IMR-90 (cell line): ENCODE measurements at regions not wholly inside any gene's neighbourhood (a gene's known extent, or its start where the extent isn't known, plus 50 kb on each side); places are given as distances from the start of the nearest gene placed in this dataset.

Experiments
- ATAC-seq: fragments of 200-7000 bp; cut with Tn5 transposase; 2 replicates; pipeline ENCODE4 v1.9.1; 2020; ENCODE audit warnings: low read depth, mild to moderate bottlenecking, moderate library complexity
- BruUV-seq: library from RNA; stranded (reverse); fragments of 400-500 nt; replicated peaks from 2 replicates; lab custom pipeline; 2021; lab: Mats Ljungman, UMichigan
- CTCF ChIA-PET: fragments of 300-600 bp; formaldehyde crosslinking; extraction: SDS; loops from one replicate; lab custom pipeline; 2021; ENCODE audit warnings: antibody characterized with exemption; lab: Yijun Ruan, JAX
- POLR2A ChIA-PET: fragments of 300-600 bp; sonication (Branson Sonifier 250); formaldehyde crosslinking; loops from one replicate; lab custom pipeline; 2022; ENCODE audit warnings: antibody characterized with exemption; ENCODE audit not compliant: unreplicated experiment; lab: Charles Lee
- DNase-seq: peaks from one replicate; pipeline ENCODE4 v3.0.0; 2013
- H2AFZ ChIP-seq: replicated peaks from 2 replicates; pipeline ENCODE3; 2013; ENCODE audit warnings: low read length, mild to moderate bottlenecking; ENCODE audit not compliant: poor library complexity
- H2AK5ac ChIP-seq: 2 replicates; pipeline ENCODE4 v1.6.1; 2013; ENCODE audit warnings: low read depth, low read length, inconsistent platforms
- H2AK9ac ChIP-seq: replicated peaks from 2 replicates; pipeline ENCODE3; 2013; ENCODE audit warnings: mild to moderate bottlenecking, low read depth, low read length, moderate library complexity; ENCODE audit not compliant: poor library complexity
- H2BK120ac ChIP-seq: 2 replicates; pipeline ENCODE4 v1.6.1; 2013; ENCODE audit warnings: low read depth, low read length, inconsistent platforms
- H2BK15ac ChIP-seq: 3 replicates; pipeline ENCODE4 v1.6.1; 2013; ENCODE audit warnings: low read depth, low read length, inconsistent platforms
- H2BK20ac ChIP-seq: 2 replicates; pipeline ENCODE4 v1.6.1; 2013; ENCODE audit warnings: low read depth, mild to moderate bottlenecking, inconsistent platforms, low read length, moderate library complexity
- H2BK5ac ChIP-seq: 2 replicates; pipeline ENCODE4 v1.6.1; 2013; ENCODE audit warnings: mild to moderate bottlenecking, low read depth, low read length, inconsistent platforms; ENCODE audit not compliant: poor library complexity, severe bottlenecking
- H3K14ac ChIP-seq: replicated peaks from 2 replicates; pipeline ENCODE4 v1.6.1; 2013; ENCODE audit warnings: low read depth, low read length, inconsistent platforms
- H3K18ac ChIP-seq: 2 replicates; pipeline ENCODE4 v1.6.1; 2013; ENCODE audit warnings: low read depth, low read length, control low read depth
- H3K23ac ChIP-seq: 2 replicates; pipeline ENCODE4 v1.6.1; 2013; ENCODE audit warnings: low read depth, low read length, inconsistent platforms
- H3K27ac ChIP-seq: 2 replicates; pipeline ENCODE4 v1.5.1; 2013; ENCODE audit warnings: mild to moderate bottlenecking, control low read depth, low read length; ENCODE audit not compliant: insufficient read depth
- H3K27me3 ChIP-seq: 2 replicates; pipeline ENCODE4 v1.6.1; 2013; ENCODE audit warnings: low read length; ENCODE audit not compliant: control insufficient read depth, insufficient read depth
- H3K36me3 ChIP-seq: 2 replicates; pipeline ENCODE4 v1.6.1; 2013; ENCODE audit warnings: low read length, mixed read lengths; ENCODE audit not compliant: control insufficient read depth, insufficient read depth
- H3K4ac ChIP-seq: 2 replicates; pipeline ENCODE4 v1.6.1; 2013; ENCODE audit warnings: low read depth, low read length, inconsistent platforms
- H3K4me1 ChIP-seq: 2 replicates; pipeline ENCODE4 v1.6.1; 2013; ENCODE audit warnings: low read length, mixed read lengths; ENCODE audit not compliant: control insufficient read depth, insufficient read depth
- H3K4me2 ChIP-seq: 2 replicates; pipeline ENCODE4 v1.6.1; 2013; ENCODE audit warnings: low read depth, mild to moderate bottlenecking, control low read depth, low read length, moderate library complexity
- H3K4me3 ChIP-seq: 2 replicates; pipeline ENCODE4 v1.5.1; 2013; ENCODE audit warnings: low read depth, mild to moderate bottlenecking, control low read depth, low read length, moderate library complexity; ENCODE audit not compliant: insufficient read depth
- H3K56ac ChIP-seq: 2 replicates; pipeline ENCODE4 v1.6.1; 2013; ENCODE audit warnings: low read length, inconsistent platforms; ENCODE audit not compliant: insufficient read depth; ENCODE audit errors: extremely low read depth
- H3K79me1 ChIP-seq, 2 experiments: 2 replicates each; pipeline ENCODE4 v1.6.1; 2013; ENCODE audit warnings: low read length in 2 of 2, inconsistent platforms in 1 of 2, low read depth in 1 of 2
- H3K9ac ChIP-seq: 2 replicates; pipeline ENCODE4 v1.6.1; 2013; ENCODE audit warnings: low read depth, low read length, control low read depth
- H3K9me1 ChIP-seq: 2 replicates; pipeline ENCODE4 v1.6.1; 2013; ENCODE audit warnings: low read length, inconsistent platforms; ENCODE audit not compliant: insufficient read depth
- H3K9me3 ChIP-seq: 2 replicates; pipeline ENCODE4 v1.6.1; 2013; ENCODE audit warnings: low read length; ENCODE audit not compliant: control insufficient read depth, insufficient read depth
- H4K20me1 ChIP-seq: 2 replicates; pipeline ENCODE4 v1.6.1; 2013; ENCODE audit warnings: low read length, inconsistent platforms; ENCODE audit not compliant: insufficient read depth
- H4K5ac ChIP-seq: 2 replicates; pipeline ENCODE4 v1.6.1; 2013; ENCODE audit warnings: mild to moderate bottlenecking, low read depth, low read length, control low read depth
- H4K8ac ChIP-seq, 2 experiments: 2 replicates each; pipeline ENCODE4 v1.6.1; 2013; ENCODE audit warnings: low read depth in 2 of 2, low read length in 2 of 2, control low read depth in 1 of 2, inconsistent platforms in 1 of 2
- H4K91ac ChIP-seq: 2 replicates; pipeline ENCODE4 v1.6.1; 2013; ENCODE audit warnings: low read depth, low read length, inconsistent platforms; ENCODE audit not compliant: insufficient read depth
- BHLHE40 ChIP-seq: fragments of 150-350 bp; IDR thresholded peaks from 2 replicates; pipeline ENCODE4 v1.6.1; 2016; ENCODE audit warnings: mild to moderate bottlenecking, low read depth, low read length
- CEBPB ChIP-seq: IDR thresholded peaks from 2 replicates; pipeline ENCODE4 v1.6.1; 2012; ENCODE audit warnings: low read depth, low read length, improper control_type of control experiment
- CHD1 ChIP-seq: IDR thresholded peaks from 2 replicates; pipeline ENCODE4 v1.6.1; 2012; ENCODE audit warnings: low read depth, low read length, improper control_type of control experiment
- FOS ChIP-seq: fragments of 150-350 bp; IDR thresholded peaks from 2 replicates; pipeline ENCODE4 v1.6.1; 2016; ENCODE audit warnings: low read depth, low read length
- MAZ ChIP-seq: IDR thresholded peaks from 2 replicates; pipeline ENCODE4 v1.6.1; 2012; ENCODE audit warnings: low read depth, mild to moderate bottlenecking, low read length, improper control_type of control experiment, moderate library complexity, borderline replicate concordance
- NFE2L2 ChIP-seq: fragments of 150-350 bp; IDR thresholded peaks from 2 replicates; pipeline ENCODE4 v1.6.1; 2016; ENCODE audit warnings: low read depth, mild to moderate bottlenecking, low read length
- POLR2A ChIP-seq: IDR thresholded peaks from 2 replicates; pipeline ENCODE4 v1.6.1; 2012; ENCODE audit warnings: mild to moderate bottlenecking, low read depth, low read length
- RCOR1 ChIP-seq: IDR thresholded peaks from 2 replicates; pipeline ENCODE4 v1.6.1; 2012; ENCODE audit warnings: mild to moderate bottlenecking, low read length, improper control_type of control experiment; ENCODE audit not compliant: insufficient replicate concordance
- RFX5 ChIP-seq: IDR thresholded peaks from 2 replicates; pipeline ENCODE4 v1.8.0; 2012; ENCODE audit warnings: low read depth, mild to moderate bottlenecking, low read length, moderate library complexity
- SMC3 ChIP-seq: fragments of 150-350 bp; IDR thresholded peaks from 2 replicates; pipeline ENCODE4 v1.6.1; 2016; ENCODE audit warnings: low read depth, mild to moderate bottlenecking, antibody characterized with exemption, low read length, moderate library complexity
- WGBS, 2 experiments: methylation state at CpG; one replicate each; pipeline versions ENCODE4 v1.1.5 to v1.1.7; 2013; ENCODE audit warnings: missing lambda C conversion rate in 2 of 2; ENCODE audit not compliant: insufficient read length in 1 of 2; ENCODE audit errors: extremely low coverage in 2 of 2; 5-methylcytosine and 5-hydroxymethylcytosine counted together
- dilution Hi-C: fragments of 300-500 bp; cut with HindIII; formaldehyde crosslinking; loops from one replicate; pipeline ENCODE4 v1.14.3; 2018; ENCODE audit warnings: low sequenced_read_pairs; ENCODE audit not compliant: unreplicated experiment
- in situ Hi-C: fragments of 300-500 bp; cut with MboI; formaldehyde crosslinking; loops from 3 replicates; pipeline ENCODE4 v1.14.3; 2019; ENCODE audit warnings: low sequenced_read_pairs, inconsistent platforms, mixed read lengths
- intact Hi-C: fragments of 100-400 bp; cut with micrococcal nuclease; formaldehyde crosslinking; loops from 2 replicates; pipeline ENCODE4 v1.10.0; 2022
- TF ChIP-seq, protein P1 (sequence below): conservative IDR thresholded peaks from 2 replicates; pipeline ENCODE4 v1.5.1; 2012; ENCODE audit warnings: mild to moderate bottlenecking, low read depth, low read length, improper control_type of control experiment

DNA sequence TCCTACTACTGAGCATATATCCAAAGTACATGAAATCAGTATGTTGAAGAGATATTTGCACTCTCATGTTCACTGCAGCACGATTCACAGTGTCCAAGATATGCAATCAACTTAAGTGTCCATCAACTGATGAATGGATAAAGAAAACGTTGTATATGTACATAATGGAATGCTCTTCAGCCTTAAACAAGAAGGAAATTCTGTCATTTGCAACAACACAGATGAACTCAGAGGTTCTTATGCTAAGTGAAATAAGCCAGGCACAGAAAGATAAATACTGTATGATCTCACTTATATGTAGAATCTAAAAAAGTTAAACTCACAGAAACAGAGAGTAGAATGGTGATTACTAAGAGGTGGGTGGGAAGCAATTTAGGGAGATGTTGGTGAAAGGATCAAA is 149.2 kb downstream of the EVA1A start:
- DNase-seq, result no peak
- no peaks in the 10 kb centered on the region for H4K20me1 ChIP-seq
- H3K9me1 ChIP-seq, result no peaks in the 10 kb centered on the region
- no peak overlapping the region for H3K4ac ChIP-seq
- no peak overlapping the region for H4K8ac ChIP-seq
- H3K4me1 ChIP-seq, result no peaks in the 10 kb centered on the region
- no peak overlapping the region for H2AK9ac ChIP-seq
- TF ChIP-seq BHLHE40, result no peak
- TF ChIP-seq POLR2A, result no peak
- no peak for TF ChIP-seq CEBPB
- no peak for TF ChIP-seq RCOR1
- TF ChIP-seq RFX5, result no peak
- TF ChIP-seq FOS, result no peak
- no peak for TF ChIP-seq CHD1
- no peak for TF ChIP-seq MAZ
- TF ChIP-seq, protein P1, sequence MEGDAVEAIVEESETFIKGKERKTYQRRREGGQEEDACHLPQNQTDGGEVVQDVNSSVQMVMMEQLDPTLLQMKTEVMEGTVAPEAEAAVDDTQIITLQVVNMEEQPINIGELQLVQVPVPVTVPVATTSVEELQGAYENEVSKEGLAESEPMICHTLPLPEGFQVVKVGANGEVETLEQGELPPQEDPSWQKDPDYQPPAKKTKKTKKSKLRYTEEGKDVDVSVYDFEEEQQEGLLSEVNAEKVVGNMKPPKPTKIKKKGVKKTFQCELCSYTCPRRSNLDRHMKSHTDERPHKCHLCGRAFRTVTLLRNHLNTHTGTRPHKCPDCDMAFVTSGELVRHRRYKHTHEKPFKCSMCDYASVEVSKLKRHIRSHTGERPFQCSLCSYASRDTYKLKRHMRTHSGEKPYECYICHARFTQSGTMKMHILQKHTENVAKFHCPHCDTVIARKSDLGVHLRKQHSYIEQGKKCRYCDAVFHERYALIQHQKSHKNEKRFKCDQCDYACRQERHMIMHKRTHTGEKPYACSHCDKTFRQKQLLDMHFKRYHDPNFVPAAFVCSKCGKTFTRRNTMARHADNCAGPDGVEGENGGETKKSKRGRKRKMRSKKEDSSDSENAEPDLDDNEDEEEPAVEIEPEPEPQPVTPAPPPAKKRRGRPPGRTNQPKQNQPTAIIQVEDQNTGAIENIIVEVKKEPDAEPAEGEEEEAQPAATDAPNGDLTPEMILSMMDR, result no peak
- TF ChIP-seq SMC3, result no peak
- no peak for TF ChIP-seq NFE2L2
- intact Hi-C loops, result no loop called here
- no CpG with 5 or more reads among the region's 2 CpGs for WGBS, 2 experiments
- H2BK15ac ChIP-seq, result no peak overlapping the region
- H2AK5ac ChIP-seq, result no peak overlapping the region
- no peak overlapping the region for H3K4me3 ChIP-seq
- no peaks in the 10 kb centered on the region for H3K36me3 ChIP-seq
- ATAC-seq, result no peak
- H3K4me2 ChIP-seq, result no peak overlapping the region
- H3K9me3 ChIP-seq, result no peaks in the 10 kb centered on the region
- dilution Hi-C loops, result no loop called here
- no TSS peak for BruUV-seq
- H2AFZ ChIP-seq, result no peak overlapping the region
- H2BK20ac ChIP-seq, result no peak overlapping the region
- H3K9ac ChIP-seq, result no peak overlapping the region
- H3K18ac ChIP-seq, result no peak overlapping the region
- no peak overlapping the region for H4K91ac ChIP-seq
- H3K14ac ChIP-seq, result no peak overlapping the region
- in situ Hi-C loops, result loop anchor here (25.0 kb wide), 1 partner anchor 724 kb away; no protein-coding TSS in a partner anchor
- CTCF ChIA-PET, result interaction anchor here (0.6 kb wide), 1 partner anchor 195 kb away, joined by 3 read pairs; no protein-coding TSS in a partner anchor
- POLR2A ChIA-PET, result no interaction called here
- H2BK5ac ChIP-seq, result no peak overlapping the region
- H3K79me1 ChIP-seq, result no peaks in the 10 kb centered on the region
- H3K23ac ChIP-seq, result no peak overlapping the region
- H2BK120ac ChIP-seq, result no peak overlapping the region
- H3K27me3 ChIP-seq, result peaks cover 30% of the 10 kb centered on the region
- H3K27ac ChIP-seq, result no peak overlapping the region
- H4K5ac ChIP-seq, result no peak overlapping the region
- no peak overlapping the region for H3K56ac ChIP-seq
